HG03439 (cell line): ENCODE measurements at regions not wholly inside any gene's neighbourhood (a gene's known extent, or its start where the extent isn't known, plus 50 kb on each side); places are given as distances from the start of the nearest gene placed in this dataset.

Experiments
- ATAC-seq: cut with Tn5 transposase; IDR thresholded peaks from one replicate; pipeline ENCODE4 v1.9.1; 2021; ENCODE audit warnings: mild to moderate bottlenecking, moderate library complexity; ENCODE audit not compliant: unreplicated experiment

- ATAC-seq, result no peak
Observed at GRCh38 chr13:102935896-102936321, 90.1 kb downstream of the ERCC5 start.

GRCh38 chr13:102933523-102933922 is 87.7 kb downstream of the ERCC5 start:
- no peak for ATAC-seq

GRCh38 chr13:102933122-102933521 is 87.3 kb downstream of the ERCC5 start:
- ATAC-seq, result no peak

- ATAC-seq, result no peak
Observed at GRCh38 chr13:102932331-102932730, 86.5 kb downstream of the ERCC5 start.

- no peak for ATAC-seq
Observed at GRCh38 chr13:102930566-102930965, 84.7 kb downstream of the ERCC5 start.

GRCh38 chr13:102928941-102929675 is 83.3 kb downstream of the ERCC5 start:
- no peak for ATAC-seq
